LNCAP (cell line): ENCODE measurements at regions not wholly inside any gene's neighbourhood (a gene's known extent, or its start where the extent isn't known, plus 50 kb on each side); places are given as distances from the start of the nearest gene placed in this dataset.

Experiments used
- CTCF ChIP-seq: fragments of 450-650 bp; IDR thresholded peaks from 2 replicates; pipeline ENCODE4 v1.5.1; 2017; ENCODE audit warnings: mild to moderate bottlenecking

- no peak for TF ChIP-seq CTCF
These were observed 325.5 kb downstream of the SATB1 start for GRCh38 chr3:18099611-18100010.

DNA sequence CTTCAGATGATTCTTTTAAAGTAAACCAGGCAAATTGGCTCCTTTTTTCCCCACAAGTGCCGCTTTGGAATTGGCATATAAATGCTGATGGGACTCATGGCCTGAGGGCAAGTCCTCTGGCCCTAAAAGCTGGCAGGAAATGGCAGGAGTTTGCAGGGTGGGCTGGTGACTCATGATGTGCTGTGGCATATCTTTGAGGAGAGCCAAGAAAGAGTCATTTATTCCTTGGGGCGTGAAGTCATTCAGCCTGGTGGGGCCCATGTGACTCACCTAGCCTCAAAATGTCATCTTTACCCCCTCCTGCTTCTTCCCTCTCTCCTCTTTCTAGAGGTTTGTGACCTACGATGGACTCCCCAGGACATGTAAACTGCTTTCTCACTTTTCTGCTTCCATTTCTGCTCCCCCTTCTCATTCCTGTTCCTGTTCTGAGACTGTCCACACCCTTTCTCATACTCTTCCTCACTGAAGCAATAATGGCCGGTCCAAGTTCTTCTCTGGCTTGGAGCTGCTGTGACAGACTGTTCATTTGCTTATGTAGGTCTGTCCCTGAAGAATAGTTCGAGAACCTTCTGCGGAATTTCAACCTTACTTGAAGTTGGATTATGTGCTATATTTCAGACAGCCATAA, 326.1 kb downstream of the SATB1 start:
- no peak for TF ChIP-seq CTCF

- TF ChIP-seq CTCF = no peak
These were observed 327.1 kb downstream of the SATB1 start for GRCh38 chr3:18097989-18098388.

DNA sequence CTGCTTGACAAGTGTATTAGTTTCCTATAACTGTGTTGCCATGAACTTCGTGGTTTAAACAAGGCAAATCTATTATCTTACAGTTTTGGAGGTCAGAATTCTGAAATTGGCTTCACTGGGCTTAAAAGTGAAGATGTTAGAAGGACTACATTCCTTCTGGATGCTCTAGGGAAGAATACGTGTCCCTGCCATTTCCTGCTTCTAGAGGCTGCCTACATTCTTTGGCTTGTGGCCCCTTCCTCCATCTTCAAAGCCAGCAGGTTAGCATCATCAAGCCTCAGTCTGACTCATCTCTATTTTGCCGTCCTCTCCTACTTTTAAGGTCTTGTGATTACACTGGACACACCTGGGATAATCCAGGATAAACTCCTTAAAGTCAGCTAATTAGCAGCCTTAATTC, 327.7 kb downstream of the SATB1 start:
- TF ChIP-seq CTCF = no peak

- no peak for TF ChIP-seq CTCF
These were observed 332.4 kb downstream of the SATB1 start for GRCh38 chr3:18092726-18093125.

DNA sequence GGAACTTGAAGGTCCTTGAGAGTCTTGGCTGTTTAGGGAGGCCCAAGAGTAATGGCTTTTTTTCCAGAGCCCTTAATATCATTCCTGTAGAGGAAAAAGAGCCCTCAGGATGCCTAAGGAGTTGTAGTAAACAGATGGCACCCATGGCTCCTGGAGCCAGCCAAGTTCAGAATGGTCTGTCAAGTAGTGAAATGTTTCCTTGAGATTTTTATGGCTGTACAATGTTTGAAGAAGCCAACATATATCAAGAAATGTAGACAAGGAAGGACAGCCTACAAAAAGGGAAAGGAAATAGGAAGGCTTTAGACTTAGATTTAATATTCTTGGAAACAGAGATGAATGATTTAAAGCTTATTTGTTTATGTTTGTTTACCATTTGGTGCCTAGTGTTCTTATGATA, 334.8 kb downstream of the SATB1 start:
- TF ChIP-seq CTCF = no peak

DNA sequence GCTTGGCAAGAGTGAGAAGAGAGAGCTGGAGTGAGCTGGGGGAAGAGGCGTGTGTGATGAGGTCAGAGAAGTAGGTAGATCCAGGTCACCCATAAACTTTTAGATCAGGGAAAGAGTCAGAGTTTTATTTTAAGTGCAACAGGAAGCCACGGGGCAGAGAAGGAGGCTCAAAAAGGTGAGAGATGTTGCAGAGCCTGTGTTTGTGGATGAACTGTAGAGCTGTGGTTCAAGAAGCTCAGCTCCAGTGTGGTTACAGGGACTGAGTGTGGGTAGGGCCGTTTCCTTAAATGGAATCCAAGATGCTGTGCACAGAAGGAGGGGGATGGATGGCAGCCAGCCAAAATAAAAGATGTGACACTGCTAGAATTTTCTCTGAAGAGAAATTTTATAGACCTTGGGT, 337.2 kb downstream of the SATB1 start:
- no peak for TF ChIP-seq CTCF

DNA sequence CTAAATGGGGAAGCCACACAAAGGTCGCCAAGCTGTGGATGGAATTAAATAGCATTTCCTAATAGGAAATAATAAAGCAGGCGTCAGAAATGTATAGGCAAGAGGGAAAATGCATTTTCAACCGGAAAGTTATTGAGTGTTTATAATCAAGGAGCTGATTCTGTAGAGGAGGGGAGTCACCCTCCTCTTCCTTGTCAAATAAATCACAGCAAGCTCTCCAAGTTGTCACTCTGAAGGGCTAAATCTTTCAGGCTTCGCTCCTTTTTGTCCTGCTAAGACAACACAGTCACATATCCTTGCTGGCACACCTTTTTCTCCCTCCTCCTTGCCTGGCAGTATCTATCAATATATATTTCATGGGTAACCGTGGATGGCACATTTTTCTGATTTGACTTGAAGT, 338.4 kb downstream of the SATB1 start:
- TF ChIP-seq CTCF = no peak
